Peyer's patch (tissue), 4 donors: ENCODE measurements at regions not wholly inside any gene's neighbourhood (a gene's known extent, or its start where the extent isn't known, plus 50 kb on each side); places are given as distances from the start of the nearest gene placed in this dataset.

ENCODE experiments used
- DNase-seq, 3 donors: peaks; one replicate each; pipeline ENCODE4 v3.0.0-alpha.2; 2017 to 2019
- H3K27ac ChIP-seq, 4 donors: fragments of 200-600 bp; sonication (generic); one replicate each; pipeline ENCODE4 v1.5.1; 2016 to 2019
- H3K27me3 ChIP-seq, 2 donors: fragments of 200-600 bp; sonication (generic); one replicate each; pipeline ENCODE4 v1.5.1; 2019
- H3K36me3 ChIP-seq, 3 donors: fragments of 200-600 bp; sonication (generic); one replicate each; pipeline ENCODE4 v1.5.1; 2016 to 2019
- H3K4me1 ChIP-seq, 4 donors: fragments of 200-600 bp; sonication (generic); one replicate each; pipeline ENCODE4 v1.5.1; 2016 to 2019
- H3K4me3 ChIP-seq, 4 donors: fragments of 200-600 bp; sonication (generic); 1 replicate in 3 of 4; 2 replicates in 1 of 4; pipeline ENCODE4 v1.5.1; 2016 to 2019; ENCODE audit warnings: mild to moderate bottlenecking in 1 of 4
- H3K9me3 ChIP-seq, 4 donors: fragments of 200-600 bp; sonication (generic); one replicate each; pipeline ENCODE4 v1.5.1; 2016 to 2019; ENCODE audit warnings: mild to moderate bottlenecking in 1 of 4
- POLR2A ChIP-seq, 2 donors: fragments of 450-650 bp; IDR thresholded peaks; one replicate each; pipeline ENCODE4 v1.5.1; 2017; ENCODE audit warnings: antibody characterized with exemption in 2 of 2, mild to moderate bottlenecking in 2 of 2, moderate library complexity in 2 of 2
- TF ChIP-seq, protein P1 (sequence below), 6 experiments: fragments of 450-650 bp in 4 of 6; fragments of 200-600 bp in 2 of 6; sonication (generic) in 1 of 6; IDR thresholded peaks; one replicate each; pipeline ENCODE4 v1.5.1; 2017 to 2019; ENCODE audit warnings: antibody characterized with exemption in 6 of 6, mild to moderate bottlenecking in 3 of 6, moderate library complexity in 1 of 6

DNA sequence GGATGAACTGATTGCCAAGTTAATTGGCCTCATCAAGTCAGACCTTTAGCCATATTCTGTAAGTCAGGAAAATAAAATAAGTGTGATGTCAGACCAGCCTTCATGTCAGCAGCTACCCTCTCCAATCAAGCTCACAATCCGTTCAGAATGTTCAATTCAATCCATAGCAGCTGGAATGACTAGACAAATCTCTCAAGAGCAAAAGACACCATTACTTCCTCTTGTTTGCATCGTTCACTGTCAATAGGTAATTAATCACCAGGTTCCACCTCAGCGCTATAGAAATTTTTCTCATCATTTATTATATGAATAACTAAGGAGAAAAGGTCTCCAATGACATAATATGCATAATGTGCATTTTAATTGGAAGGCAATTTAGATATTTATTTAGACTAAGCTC is 321.0 kb upstream of the GRIA3 start:
- Histone ChIP-seq H3K27ac (no peak overlapping the region), H3K4me3 (no peak overlapping the region), H3K27me3 (no peaks in the 10 kb centered on the region), H3K36me3 (no peaks in the 10 kb centered on the region), H3K4me1 (no peaks in the 10 kb centered on the region), H3K9me3 (no peaks in the 10 kb centered on the region)
- DNase-seq, result no peak
- TF ChIP-seq, protein P1, sequence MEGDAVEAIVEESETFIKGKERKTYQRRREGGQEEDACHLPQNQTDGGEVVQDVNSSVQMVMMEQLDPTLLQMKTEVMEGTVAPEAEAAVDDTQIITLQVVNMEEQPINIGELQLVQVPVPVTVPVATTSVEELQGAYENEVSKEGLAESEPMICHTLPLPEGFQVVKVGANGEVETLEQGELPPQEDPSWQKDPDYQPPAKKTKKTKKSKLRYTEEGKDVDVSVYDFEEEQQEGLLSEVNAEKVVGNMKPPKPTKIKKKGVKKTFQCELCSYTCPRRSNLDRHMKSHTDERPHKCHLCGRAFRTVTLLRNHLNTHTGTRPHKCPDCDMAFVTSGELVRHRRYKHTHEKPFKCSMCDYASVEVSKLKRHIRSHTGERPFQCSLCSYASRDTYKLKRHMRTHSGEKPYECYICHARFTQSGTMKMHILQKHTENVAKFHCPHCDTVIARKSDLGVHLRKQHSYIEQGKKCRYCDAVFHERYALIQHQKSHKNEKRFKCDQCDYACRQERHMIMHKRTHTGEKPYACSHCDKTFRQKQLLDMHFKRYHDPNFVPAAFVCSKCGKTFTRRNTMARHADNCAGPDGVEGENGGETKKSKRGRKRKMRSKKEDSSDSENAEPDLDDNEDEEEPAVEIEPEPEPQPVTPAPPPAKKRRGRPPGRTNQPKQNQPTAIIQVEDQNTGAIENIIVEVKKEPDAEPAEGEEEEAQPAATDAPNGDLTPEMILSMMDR (IDR thresholded peaks at IDR 0.05), result no peak
- no peak for TF ChIP-seq POLR2A (IDR thresholded peaks at IDR 0.05)

DNA sequence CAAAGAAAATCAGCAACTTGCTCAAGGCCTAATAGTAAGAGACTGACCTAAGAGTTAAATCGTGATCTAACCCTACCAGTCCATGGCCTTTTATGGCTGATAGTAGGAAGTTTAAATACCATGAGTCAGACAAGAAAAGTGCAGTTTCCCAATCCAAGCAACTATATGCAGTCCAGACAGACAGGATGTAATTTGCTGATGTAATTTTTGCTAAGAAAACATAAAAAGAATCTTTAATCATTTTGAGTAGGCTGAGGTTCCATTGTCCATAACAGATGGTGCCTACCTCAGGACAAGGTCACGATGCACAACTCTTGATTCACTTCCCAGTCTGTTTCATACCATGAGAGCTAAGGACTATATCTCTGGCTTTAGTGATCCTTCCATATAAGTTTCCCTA is 317.5 kb upstream of the GRIA3 start:
- no peak overlapping the region for H3K4me3 ChIP-seq
- no peaks in the 10 kb centered on the region for H3K9me3 ChIP-seq
- no peak overlapping the region for H3K27ac ChIP-seq
- no peaks in the 10 kb centered on the region for H3K27me3 ChIP-seq
- no peaks in the 10 kb centered on the region for H3K36me3 ChIP-seq
- no peaks in the 10 kb centered on the region for H3K4me1 ChIP-seq
- DNase-seq, result no peak
- TF ChIP-seq, protein P1 (IDR thresholded peaks at IDR 0.05), result no peak
- TF ChIP-seq POLR2A (IDR thresholded peaks at IDR 0.05), result no peak

DNA sequence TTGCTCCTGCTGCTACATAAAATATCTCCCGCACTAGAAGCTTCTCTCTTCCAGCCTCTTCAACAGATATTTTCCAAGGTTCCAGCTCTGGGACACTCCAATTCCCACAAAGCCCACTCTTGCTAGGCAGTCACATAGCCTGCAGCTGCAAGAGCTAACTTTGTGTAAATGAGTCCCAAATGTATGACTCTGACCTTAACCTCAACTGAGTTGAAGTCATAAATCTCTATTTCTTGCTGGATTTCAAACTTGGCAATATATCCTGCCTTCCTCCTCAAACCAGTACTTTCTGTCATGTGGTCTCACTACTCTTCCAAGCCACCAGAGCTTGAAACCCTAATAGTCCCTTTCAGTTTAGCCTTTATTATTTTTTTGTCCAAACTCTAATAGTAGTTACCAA is 315.4 kb upstream of the GRIA3 start:
- no peaks in the 10 kb centered on the region for H3K27me3 ChIP-seq
- H3K4me3 ChIP-seq, result no peak overlapping the region
- TF ChIP-seq, protein P1 (IDR thresholded peaks at IDR 0.05), result no peak
- TF ChIP-seq POLR2A (IDR thresholded peaks at IDR 0.05), result no peak
- no peaks in the 10 kb centered on the region for H3K4me1 ChIP-seq
- DNase-seq, result no peak
- no peaks in the 10 kb centered on the region for H3K36me3 ChIP-seq
- H3K9me3 ChIP-seq, result no peaks in the 10 kb centered on the region
- no peak overlapping the region for H3K27ac ChIP-seq

DNA sequence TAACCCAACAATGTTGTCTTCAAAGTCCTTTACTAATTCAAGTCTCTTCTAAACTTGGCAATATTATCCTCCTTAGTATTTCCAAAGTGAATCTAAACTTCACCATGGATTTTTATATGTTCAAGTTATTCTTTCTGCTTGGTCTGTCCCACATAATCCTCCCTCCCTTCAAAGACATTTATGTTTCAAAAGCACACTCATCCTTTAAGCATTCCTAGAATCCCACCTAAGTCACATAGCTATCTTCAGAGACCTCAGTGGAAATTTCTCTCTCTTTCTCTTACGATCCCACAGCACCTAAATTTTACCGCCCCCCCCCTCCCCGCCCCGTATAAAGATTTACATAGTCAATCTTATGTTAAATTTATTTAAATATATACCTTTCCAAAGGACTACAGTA is 314.9 kb upstream of the GRIA3 start:
- no peaks in the 10 kb centered on the region for H3K36me3 ChIP-seq
- H3K4me3 ChIP-seq, result no peak overlapping the region
- no peaks in the 10 kb centered on the region for H3K9me3 ChIP-seq
- no peaks in the 10 kb centered on the region for H3K4me1 ChIP-seq
- no peak overlapping the region for H3K27ac ChIP-seq
- TF ChIP-seq POLR2A (IDR thresholded peaks at IDR 0.05), result no peak
- TF ChIP-seq, protein P1 (IDR thresholded peaks at IDR 0.05), result no peak
- no peak for DNase-seq
- no peaks in the 10 kb centered on the region for H3K27me3 ChIP-seq

DNA sequence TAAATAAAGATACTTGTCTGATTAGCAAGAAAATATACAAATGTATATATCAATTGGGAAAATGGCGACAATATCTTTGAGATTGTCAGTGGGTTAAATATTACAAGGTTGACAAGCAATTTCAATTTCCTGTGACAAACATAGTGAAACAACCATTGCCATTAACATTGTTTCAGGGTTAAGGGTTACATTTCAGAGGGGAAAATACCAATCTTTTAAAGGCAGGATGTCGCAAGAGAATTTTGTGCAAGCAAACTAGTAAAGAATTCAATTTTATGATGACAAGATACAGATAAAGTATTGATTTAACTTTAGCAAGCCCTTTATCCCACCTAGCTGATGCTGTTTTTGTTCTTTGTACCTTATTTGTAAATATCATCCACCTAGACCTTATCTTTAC is 305.8 kb upstream of the GRIA3 start:
- Histone ChIP-seq H3K27me3 (no peaks in the 10 kb centered on the region), H3K4me1 (no peaks in the 10 kb centered on the region), H3K27ac (no peak overlapping the region), H3K4me3 (no peak overlapping the region), H3K9me3 (no peaks in the 10 kb centered on the region), H3K36me3 (no peaks in the 10 kb centered on the region)
- TF ChIP-seq, protein P1 (IDR thresholded peaks at IDR 0.05), result no peak
- TF ChIP-seq POLR2A (IDR thresholded peaks at IDR 0.05), result no peak
- no peak for DNase-seq

DNA sequence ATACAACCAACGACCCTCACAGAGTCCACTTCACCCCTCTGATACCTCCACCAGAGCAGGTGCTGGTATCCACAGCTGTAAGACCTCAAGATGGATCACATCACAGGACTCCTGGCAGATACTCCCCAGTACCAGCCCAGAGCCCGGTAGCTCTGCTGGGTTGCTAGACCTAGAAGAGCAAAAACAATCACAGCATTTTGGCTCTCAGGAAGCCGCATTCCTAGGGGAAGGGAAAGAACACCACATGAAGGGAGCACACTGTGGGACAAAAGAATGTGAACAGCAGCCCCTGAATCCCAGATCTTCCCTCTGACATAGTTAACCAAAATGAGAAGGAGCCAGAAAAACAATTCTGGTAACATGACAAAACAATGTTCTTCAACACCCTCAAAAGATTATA is 303.1 kb upstream of the GRIA3 start:
- no peak for DNase-seq
- no peak overlapping the region for H3K4me3 ChIP-seq
- TF ChIP-seq POLR2A (IDR thresholded peaks at IDR 0.05), result no peak
- TF ChIP-seq, protein P1 (IDR thresholded peaks at IDR 0.05), result no peak

More for the DNA sequence above, 303.1 kb upstream of the GRIA3 start:
- no peaks in the 10 kb centered on the region for H3K27me3 ChIP-seq
- H3K4me1 ChIP-seq, result no peaks in the 10 kb centered on the region
- H3K36me3 ChIP-seq, result no peaks in the 10 kb centered on the region
- H3K9me3 ChIP-seq, result no peaks in the 10 kb centered on the region
- H3K27ac ChIP-seq, result no peak overlapping the region
